Right atrium auricular region (tissue), 2 donors: ENCODE measurements at regions not wholly inside any gene's neighbourhood (a gene's known extent, or its start where the extent isn't known, plus 50 kb on each side); places are given as distances from the start of the nearest gene placed in this dataset.

ENCODE experiments used
- DNase-seq: peaks from one replicate; pipeline ENCODE4 v3.0.0-alpha.2; 2019; ENCODE audit warnings: low spot score
- H3K27ac ChIP-seq, 2 donors: fragments of 200-600 bp; sonication (generic); 1 replicate in 1 of 2; 2 replicates in 1 of 2; pipeline ENCODE4 v1.5.1; 2016 to 2019
- H3K27me3 ChIP-seq, 2 donors: fragments of 200-600 bp; sonication (generic); one replicate each; pipeline versions ENCODE4 v1.5.1 to v1.6.0; 2017 to 2019
- H3K36me3 ChIP-seq: fragments of 200-600 bp; sonication (generic); one replicate; pipeline ENCODE4 v1.5.1; 2016
- H3K4me1 ChIP-seq, 2 donors: fragments of 200-600 bp; sonication (generic); one replicate each; pipeline versions ENCODE4 v1.5.1 to v1.6.0; 2017 to 2019
- H3K4me3 ChIP-seq, 2 donors: fragments of 200-600 bp; sonication (generic); 1 replicate in 1 of 2; 2 replicates in 1 of 2; pipeline ENCODE4 v1.5.1; 2017 to 2019; ENCODE audit warnings: mild to moderate bottlenecking in 1 of 2, moderate library complexity in 1 of 2
- H3K9me3 ChIP-seq, 2 donors: fragments of 200-600 bp; sonication (generic); one replicate each; pipeline ENCODE4 v1.5.1; 2019
- TF ChIP-seq, protein P1 (sequence below), 2 donors: fragments of 200-600 bp; sonication (generic); IDR thresholded peaks; one replicate each; pipeline ENCODE4 v1.5.1; 2019; ENCODE audit warnings: antibody characterized with exemption in 2 of 2

DNA sequence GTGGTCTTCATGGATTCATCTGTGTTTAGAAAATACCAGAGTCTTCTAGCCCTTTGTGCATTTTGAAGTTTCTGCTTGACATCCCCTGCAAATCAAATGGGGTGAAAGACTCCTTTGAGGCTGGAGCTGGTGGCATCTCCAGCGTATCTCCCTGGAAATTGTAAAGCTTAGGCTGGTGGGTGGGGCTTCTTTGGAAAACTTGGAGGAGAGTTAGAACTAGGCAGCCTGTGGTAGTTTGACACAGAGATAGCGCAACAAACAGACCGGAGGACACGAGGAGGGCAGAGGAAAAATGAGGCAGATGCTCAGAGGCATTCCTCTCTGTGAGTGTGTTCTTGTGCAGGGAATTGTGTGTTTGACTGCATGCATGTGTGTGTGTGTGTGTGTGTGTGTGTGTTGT is 116.3 kb downstream of the IRX5 start:
- DNase-seq = no peak

DNA sequence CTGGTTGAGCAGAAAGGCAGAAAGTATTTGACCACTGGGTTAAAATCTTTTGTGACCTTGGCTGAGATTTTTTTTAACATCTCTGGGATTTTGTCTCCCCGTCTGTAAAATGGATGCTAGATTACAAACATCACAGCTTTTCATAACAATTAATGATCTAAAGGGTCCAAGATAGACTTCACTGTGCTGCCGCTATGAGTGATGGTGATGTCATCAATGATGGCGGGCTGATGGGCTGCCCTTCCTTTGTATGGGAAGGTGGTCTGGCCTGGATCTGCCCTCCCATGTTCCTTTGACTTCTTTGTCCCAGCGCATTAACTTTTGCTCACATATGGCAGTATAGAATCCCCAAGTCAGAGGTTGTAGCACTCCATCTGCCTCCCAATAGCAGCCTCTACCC is 116.7 kb downstream of the IRX5 start:
- no peak for DNase-seq
- no peak overlapping the region for H3K4me3 ChIP-seq
- no peaks in the 10 kb centered on the region for H3K27me3 ChIP-seq
- H3K4me1 ChIP-seq = no peaks in the 10 kb centered on the region
- no peaks in the 10 kb centered on the region for H3K36me3 ChIP-seq
- no peak overlapping the region for H3K27ac ChIP-seq
- TF ChIP-seq, protein P1, sequence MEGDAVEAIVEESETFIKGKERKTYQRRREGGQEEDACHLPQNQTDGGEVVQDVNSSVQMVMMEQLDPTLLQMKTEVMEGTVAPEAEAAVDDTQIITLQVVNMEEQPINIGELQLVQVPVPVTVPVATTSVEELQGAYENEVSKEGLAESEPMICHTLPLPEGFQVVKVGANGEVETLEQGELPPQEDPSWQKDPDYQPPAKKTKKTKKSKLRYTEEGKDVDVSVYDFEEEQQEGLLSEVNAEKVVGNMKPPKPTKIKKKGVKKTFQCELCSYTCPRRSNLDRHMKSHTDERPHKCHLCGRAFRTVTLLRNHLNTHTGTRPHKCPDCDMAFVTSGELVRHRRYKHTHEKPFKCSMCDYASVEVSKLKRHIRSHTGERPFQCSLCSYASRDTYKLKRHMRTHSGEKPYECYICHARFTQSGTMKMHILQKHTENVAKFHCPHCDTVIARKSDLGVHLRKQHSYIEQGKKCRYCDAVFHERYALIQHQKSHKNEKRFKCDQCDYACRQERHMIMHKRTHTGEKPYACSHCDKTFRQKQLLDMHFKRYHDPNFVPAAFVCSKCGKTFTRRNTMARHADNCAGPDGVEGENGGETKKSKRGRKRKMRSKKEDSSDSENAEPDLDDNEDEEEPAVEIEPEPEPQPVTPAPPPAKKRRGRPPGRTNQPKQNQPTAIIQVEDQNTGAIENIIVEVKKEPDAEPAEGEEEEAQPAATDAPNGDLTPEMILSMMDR (IDR thresholded peaks at IDR 0.05) = no peak
- H3K9me3 ChIP-seq = no peaks in the 10 kb centered on the region

More for the DNA sequence above, 116.3 kb downstream of the IRX5 start:
- no peak overlapping the region for H3K4me3 ChIP-seq
- H3K4me1 ChIP-seq = no peaks in the 10 kb centered on the region
- H3K36me3 ChIP-seq = no peaks in the 10 kb centered on the region
- no peak overlapping the region for H3K27ac ChIP-seq
- TF ChIP-seq, protein P1 (IDR thresholded peaks at IDR 0.05) = no peak
- no peaks in the 10 kb centered on the region for H3K9me3 ChIP-seq
- H3K27me3 ChIP-seq = no peaks in the 10 kb centered on the region

DNA sequence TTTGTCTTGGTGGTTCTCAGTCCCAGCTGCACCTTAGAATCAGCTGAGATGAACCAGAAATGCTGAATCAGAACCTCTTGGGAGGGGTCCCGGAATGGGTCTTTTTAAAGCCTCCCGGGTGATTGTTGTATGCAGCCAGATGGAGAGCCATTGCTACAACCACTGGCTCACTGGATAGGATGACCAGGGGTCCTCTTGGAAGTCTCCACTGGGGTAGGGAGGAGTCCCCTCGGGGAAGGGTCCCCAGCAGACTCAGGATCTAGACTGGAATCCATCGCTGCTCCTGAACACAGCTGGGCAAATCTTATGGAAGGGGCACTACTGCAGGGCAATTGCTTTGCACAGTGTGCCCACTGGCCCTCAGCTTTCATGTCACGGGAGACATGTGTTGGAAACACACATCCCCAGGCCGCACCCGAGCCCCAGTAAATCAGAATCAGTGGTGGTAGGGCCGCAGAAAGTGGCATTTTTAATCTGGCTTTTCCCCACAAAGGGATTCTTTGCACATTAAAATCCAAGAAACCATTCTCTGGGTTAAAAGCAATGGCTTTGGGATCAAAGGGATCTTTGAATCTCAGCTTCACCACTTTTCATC is 117.3 kb downstream of the IRX5 start:
- DNase-seq = no peak
- Histone ChIP-seq H3K36me3 (no peaks in the 10 kb centered on the region), H3K4me1 (no peaks in the 10 kb centered on the region), H3K9me3 (no peaks in the 10 kb centered on the region), H3K27ac (no peak overlapping the region), H3K4me3 (no peak overlapping the region), H3K27me3 (no peaks in the 10 kb centered on the region)
- TF ChIP-seq, protein P1 (IDR thresholded peaks at IDR 0.05) = no peak

DNA sequence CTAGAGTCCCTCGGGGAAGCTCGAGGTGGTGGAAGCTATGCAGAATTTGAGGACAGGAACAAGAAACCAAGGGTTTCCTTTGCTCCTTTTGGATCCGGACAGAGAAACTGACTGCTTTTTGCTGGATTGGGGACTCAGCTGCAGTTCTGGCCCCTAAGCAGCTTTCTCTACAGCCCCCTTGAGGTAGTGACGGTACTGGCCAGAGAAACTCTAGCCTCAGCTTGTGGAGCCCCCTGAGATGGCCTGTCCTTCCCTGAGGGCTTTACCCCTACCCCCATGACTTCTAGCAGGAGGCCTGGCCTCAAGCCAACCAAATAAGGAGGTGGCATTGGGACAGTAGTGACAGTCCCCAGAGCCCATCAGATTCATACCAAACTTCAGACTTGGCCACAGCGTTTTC is 118.1 kb downstream of the IRX5 start:
- Histone ChIP-seq H3K27me3 (no peaks in the 10 kb centered on the region), H3K9me3 (no peaks in the 10 kb centered on the region), H3K4me1 (no peaks in the 10 kb centered on the region), H3K36me3 (no peaks in the 10 kb centered on the region), H3K4me3 (no peak overlapping the region), H3K27ac (no peak overlapping the region)
- peak; percentile 26 for DNase-seq
- TF ChIP-seq, protein P1 (IDR thresholded peaks at IDR 0.05) = no peak

DNA sequence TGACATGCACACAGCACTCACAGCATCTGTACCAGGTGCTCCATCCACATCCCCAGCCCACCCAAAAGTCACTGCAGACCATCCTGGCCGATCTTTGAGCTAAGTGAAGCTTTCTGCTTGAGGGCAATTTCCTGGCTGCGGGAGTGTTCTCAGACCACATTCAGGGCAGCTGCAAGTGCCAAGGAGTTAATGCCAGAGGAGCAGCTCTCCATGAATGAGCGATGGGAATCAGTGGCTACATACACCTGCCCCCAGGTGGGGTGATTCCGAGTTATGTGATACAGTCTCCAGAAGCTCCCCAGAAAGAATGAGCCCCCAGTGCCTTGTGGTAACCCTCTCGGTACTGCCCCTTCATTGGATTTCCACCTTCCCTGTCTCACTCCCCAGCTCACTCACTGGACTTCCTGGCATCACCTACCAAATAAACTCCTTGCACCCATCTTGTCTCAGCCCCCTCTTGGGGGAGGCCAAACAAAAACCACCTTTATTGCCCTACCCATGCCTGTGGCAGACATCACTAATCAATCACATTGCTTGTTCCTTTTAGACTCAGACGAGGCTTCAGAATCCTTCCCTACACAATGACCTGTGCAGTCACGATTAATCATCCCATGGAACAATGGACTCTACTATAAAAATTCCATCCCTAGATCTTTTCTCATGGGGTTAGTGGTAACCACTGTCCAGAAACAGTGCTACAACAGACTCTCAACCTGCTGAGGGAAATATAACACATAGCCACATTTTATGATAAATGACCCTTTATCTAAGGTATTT is 121.1 kb downstream of the IRX5 start:
- H3K27ac ChIP-seq = no peak overlapping the region

More for the DNA sequence above, 121.1 kb downstream of the IRX5 start:
- Histone ChIP-seq H3K4me1 (peaks cover 0 to 6% of the 10 kb centered on the region in 2 donors), H3K27me3 (peaks cover 0 to 17% of the 10 kb centered on the region in 2 donors), H3K36me3 (no peaks in the 10 kb centered on the region), H3K4me3 (no peak overlapping the region), H3K9me3 (peaks cover 0 to 5% of the 10 kb centered on the region in 2 donors)
- no peak for DNase-seq
- TF ChIP-seq, protein P1 (IDR thresholded peaks at IDR 0.05) = no peak
